ENCODE measurements at regions not wholly inside any gene's neighbourhood (a gene's known extent, or its start where the extent isn't known, plus 50 kb on each side); places are given as distances from the start of the nearest gene placed in this dataset.

- TF ChIP-seq FOXM1 (IDR thresholded peaks at IDR 0.05; ENCODE audit: borderline replicate concordance, low read depth) (no peak), TAF1 (IDR thresholded peaks at IDR 0.05; ENCODE audit: low read depth) (no peak), NFIC (IDR thresholded peaks at IDR 0.05) (no peak), EGR1 (IDR thresholded peaks at IDR 0.05) (no peak), EP300 (IDR thresholded peaks at IDR 0.05; ENCODE audit: borderline replicate concordance) (no peak), YY1 (IDR thresholded peaks at IDR 0.05; ENCODE audit: low read depth) (no peak), REST (IDR thresholded peaks at IDR 0.05; ENCODE audit: low read depth) (no peak), RAD21 (IDR thresholded peaks at IDR 0.05; ENCODE audit: low read depth) (no peak), MAX (IDR thresholded peaks at IDR 0.05) (no peak)
Observed at GRCh38 chr16:86327321-86327720, 183.0 kb upstream of the FOXF1 start.

Measured in Ishikawa (cell line).